ENCODE measurements at regions not wholly inside any gene's neighbourhood (a gene's known extent, or its start where the extent isn't known, plus 50 kb on each side); places are given as distances from the start of the nearest gene placed in this dataset.

DNA sequence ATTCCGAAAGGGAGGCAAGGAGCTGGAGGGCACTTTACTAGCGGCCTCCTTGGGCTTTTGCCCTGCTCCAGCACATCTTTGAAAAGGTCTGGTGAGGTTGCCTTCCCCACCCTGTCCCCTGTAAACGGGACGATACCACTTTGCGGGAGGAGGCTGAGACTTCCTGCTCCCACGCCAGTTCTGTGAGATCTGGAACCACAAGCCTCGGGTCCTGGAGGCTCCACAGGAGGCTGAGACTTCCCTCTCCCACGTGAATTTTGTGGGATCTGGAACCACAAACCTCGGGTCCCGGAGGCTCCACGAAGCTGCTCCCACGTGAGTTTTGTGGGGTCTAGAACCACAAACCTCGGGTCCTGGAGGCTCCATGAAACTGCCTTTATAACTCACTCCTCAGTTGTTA lies 209.3 kb downstream of the DLL1 start:
- H3K4me3 ChIP-seq (ENCODE audit: low read length) = no peak overlapping the region
- DNase-seq (ENCODE audit: low read depth) = no peak
- TF ChIP-seq, protein P1, sequence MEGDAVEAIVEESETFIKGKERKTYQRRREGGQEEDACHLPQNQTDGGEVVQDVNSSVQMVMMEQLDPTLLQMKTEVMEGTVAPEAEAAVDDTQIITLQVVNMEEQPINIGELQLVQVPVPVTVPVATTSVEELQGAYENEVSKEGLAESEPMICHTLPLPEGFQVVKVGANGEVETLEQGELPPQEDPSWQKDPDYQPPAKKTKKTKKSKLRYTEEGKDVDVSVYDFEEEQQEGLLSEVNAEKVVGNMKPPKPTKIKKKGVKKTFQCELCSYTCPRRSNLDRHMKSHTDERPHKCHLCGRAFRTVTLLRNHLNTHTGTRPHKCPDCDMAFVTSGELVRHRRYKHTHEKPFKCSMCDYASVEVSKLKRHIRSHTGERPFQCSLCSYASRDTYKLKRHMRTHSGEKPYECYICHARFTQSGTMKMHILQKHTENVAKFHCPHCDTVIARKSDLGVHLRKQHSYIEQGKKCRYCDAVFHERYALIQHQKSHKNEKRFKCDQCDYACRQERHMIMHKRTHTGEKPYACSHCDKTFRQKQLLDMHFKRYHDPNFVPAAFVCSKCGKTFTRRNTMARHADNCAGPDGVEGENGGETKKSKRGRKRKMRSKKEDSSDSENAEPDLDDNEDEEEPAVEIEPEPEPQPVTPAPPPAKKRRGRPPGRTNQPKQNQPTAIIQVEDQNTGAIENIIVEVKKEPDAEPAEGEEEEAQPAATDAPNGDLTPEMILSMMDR (IDR thresholded peaks at IDR 0.05; ENCODE audit: insufficient read depth, low read depth, low read length, missing control alignments) = no peak

DNA sequence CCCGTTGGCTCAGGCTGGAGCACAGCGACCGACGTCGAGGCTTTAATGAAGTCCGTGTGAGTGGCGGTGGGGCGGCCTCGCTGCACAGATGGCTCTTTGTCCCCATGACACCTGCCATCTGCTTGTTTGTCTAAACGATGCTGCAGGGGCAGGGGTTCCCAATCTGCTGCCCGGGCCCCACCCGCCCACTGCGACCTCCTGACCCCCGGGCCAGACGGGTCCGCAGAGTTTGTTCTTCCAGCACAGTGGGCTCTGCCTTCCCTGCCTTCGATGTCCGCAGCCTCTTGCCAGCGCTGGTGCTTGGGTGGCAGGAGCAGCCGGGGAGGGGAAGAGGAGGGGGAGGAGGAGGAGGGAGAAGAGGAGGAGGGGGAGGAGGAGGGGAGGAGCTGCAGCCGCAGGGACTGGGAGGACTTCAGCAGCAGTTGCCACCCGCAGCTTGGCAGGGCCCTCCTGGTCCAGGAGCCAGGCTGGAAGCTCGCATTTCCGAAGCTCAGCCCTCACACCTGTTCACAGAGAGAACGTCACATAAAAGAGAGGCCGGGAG lies 210.0 kb downstream of the DLL1 start:
- no peak overlapping the region for H3K4me3 ChIP-seq (ENCODE audit: low read length)
- DNase-seq (ENCODE audit: low read depth) = no peak
- TF ChIP-seq, protein P1 (IDR thresholded peaks at IDR 0.05; ENCODE audit: insufficient read depth, low read depth, low read length, missing control alignments) = no peak

DNA sequence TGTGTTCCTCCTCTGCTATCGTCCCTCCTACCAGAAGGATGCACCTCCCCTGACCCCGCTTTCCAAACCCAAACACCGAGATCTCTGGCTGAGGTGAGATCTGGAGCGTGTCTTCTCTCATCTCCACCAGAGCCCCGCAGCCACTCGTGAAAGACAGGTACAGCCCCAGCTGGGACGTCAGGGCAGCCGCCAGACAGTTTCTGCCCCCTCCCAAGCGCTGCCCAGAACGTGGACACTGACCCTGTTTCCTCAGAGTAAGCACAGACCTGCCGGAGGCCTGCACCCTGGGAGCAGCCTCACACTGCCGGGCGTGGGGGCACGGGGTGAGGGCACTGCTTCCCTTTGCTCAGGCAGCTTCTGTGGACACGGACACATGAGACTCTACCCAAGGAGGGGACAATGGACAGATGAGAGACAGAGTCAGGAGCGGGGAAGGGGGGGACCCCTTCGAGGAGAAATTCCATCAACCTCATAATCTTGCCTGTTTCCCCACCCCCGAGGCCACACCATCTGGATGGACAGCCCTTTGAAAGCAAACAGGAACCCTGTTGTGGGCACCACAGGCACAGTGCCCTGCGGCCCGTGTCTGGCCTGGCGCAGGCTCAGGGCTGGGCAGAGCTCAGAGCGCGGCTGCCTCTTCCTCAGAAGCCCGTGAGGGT lies 210.6 kb downstream of the DLL1 start:
- DNase-seq (ENCODE audit: low read depth) = no peak
- no peak overlapping the region for H3K4me3 ChIP-seq (ENCODE audit: low read length)
- TF ChIP-seq, protein P1 (IDR thresholded peaks at IDR 0.05; ENCODE audit: insufficient read depth, low read depth, low read length, missing control alignments) = no peak

DNA sequence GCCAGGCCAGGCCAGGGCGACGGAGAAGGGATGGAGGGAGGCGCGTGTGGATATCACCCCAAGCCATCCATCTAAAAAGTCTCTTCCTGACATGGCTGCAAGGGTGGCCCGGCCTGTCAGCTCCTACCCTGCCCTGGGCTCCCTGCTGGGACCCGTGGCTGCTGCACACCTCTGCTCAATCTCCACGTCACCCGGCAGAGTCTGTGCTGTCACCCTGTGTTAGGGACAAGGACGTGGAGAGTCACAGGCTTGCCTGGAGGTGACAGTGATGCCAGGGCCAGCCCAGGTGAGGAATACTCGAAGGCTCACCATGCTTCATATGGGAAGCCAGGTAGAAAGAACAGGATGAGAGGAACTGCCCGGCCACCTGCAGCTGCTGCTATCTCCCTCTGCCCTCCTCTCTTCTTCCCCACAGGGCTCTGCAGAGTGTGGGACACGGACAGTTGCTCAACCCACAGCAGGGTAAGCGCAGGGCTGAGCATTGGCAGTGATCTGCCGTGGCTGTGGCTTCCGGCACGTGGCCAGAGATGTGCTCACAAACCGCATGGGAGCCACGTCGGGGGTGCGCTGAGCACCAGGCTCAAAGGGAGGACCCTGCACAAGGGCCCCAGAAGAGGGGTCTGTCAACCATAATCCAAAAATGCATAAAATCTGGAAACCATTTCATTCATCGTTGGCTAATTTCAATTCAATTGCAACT lies 214.3 kb downstream of the DLL1 start:
- no peak overlapping the region for H3K4me3 ChIP-seq (ENCODE audit: low read length)
- TF ChIP-seq, protein P1 (IDR thresholded peaks at IDR 0.05; ENCODE audit: insufficient read depth, low read depth, low read length, missing control alignments) = no peak
- no peak for DNase-seq (ENCODE audit: low read depth)

DNA sequence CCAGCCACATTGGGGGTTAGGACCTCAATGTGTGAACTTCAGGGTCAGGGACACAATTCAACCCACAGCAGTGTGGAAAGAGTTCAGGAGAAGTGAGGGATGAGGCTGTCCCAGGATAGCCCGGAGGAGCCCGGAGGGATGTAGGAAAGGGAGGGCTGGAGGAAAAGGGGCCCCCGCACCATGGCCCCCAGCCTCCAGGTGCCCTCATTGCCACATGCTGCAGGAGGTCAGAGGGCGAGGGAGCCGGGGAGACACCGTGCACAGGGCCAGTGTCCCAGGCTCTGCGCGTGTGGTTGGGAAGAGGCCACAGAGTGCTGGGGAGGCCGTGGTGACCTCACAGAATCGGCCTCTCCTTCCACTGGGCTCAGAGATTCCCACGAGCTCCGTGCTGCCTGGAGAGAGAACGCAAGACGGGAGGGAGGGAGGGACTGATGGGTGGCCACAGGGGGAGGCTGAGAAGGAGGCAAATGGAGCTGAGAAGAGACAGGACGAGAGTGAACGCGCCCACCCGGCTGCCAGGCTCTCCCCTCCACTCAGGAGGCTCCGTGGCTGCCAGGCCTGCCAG lies 215.1 kb downstream of the DLL1 start:
- no peak for DNase-seq (ENCODE audit: low read depth)
- no peak overlapping the region for H3K4me3 ChIP-seq (ENCODE audit: low read length)
- TF ChIP-seq, protein P1 (IDR thresholded peaks at IDR 0.05; ENCODE audit: insufficient read depth, low read depth, low read length, missing control alignments) = no peak

DNA sequence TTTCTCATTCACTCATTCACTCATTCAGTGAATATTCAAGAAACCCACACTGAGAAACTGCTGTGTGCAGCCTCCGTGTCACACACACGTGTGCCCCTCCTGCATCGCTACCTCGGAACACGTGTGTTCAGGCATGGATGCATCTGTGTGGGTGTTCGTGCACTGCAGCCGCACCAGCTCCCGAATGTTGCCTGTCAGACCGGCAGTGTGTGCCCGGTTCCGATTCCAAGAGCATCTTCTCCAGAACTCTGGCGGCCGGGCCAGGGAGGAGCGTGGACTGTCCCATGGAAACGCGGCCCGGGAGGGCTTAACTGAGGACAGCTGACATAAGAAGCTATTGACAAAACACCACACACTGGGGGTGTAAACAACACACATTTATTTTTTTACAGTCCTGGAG lies 216.0 kb downstream of the DLL1 start:
- H3K4me3 ChIP-seq (ENCODE audit: low read length) = no peak overlapping the region
- no peak for DNase-seq (ENCODE audit: low read depth)
- TF ChIP-seq, protein P1 (IDR thresholded peaks at IDR 0.05; ENCODE audit: insufficient read depth, low read depth, low read length, missing control alignments) = no peak

Data from epithelial cell of esophagus (primary cell).